ENCODE measurements at regions not wholly inside any gene's neighbourhood (a gene's known extent, or its start where the extent isn't known, plus 50 kb on each side); places are given as distances from the start of the nearest gene placed in this dataset.

- WGBS, 2 donors: 67 to 78% methylated on average over 3 of the region's 3 CpGs
- ATAC-seq: no peak
Measured at GRCh38 chr20:51166489-51166888, 143.6 kb upstream of the KCNG1 start.

GRCh38 chr20:51165131-51165530 is 142.2 kb upstream of the KCNG1 start:
- H3K27me3 ChIP-seq: peaks cover 0 to 54% (median 39%) of the 10 kb centered on the region in 7 donors
- WGBS, 2 donors: 72 to 78% methylated on average over 9 of the region's 9 CpGs
- intact Hi-C loops (cut with DNase I): no loop called here
- H3K4me1 ChIP-seq: no peaks in the 10 kb centered on the region
- no peak for TF ChIP-seq CTCF (IDR thresholded peaks at IDR 0.05)
- peaks cover 0 to 14% (median 0%) of the 10 kb centered on the region in 11 donors for H3K9me3 ChIP-seq
- H3K4me3 ChIP-seq: no peak overlapping the region
- no peak for DNase-seq
- no peak overlapping the region for H3K27ac ChIP-seq
- no peaks in the 10 kb centered on the region for H3K36me3 ChIP-seq
- no peak for ATAC-seq

More at GRCh38 chr20:51166489-51166888, 143.6 kb upstream of the KCNG1 start:
- TF ChIP-seq CTCF (IDR thresholded peaks at IDR 0.05): no peak
- H3K9me3 ChIP-seq: peaks cover 0 to 20% (median 0%) of the 10 kb centered on the region in 11 donors
- peaks cover 0 to 42% (median 32%) of the 10 kb centered on the region in 7 donors for H3K27me3 ChIP-seq
- no peak overlapping the region for H3K4me3 ChIP-seq
- H3K4me1 ChIP-seq: no peaks in the 10 kb centered on the region
- DNase-seq: no peak
- H3K36me3 ChIP-seq: no peaks in the 10 kb centered on the region
- no peak overlapping the region for H3K27ac ChIP-seq
- intact Hi-C loops (cut with DNase I): no loop called here

- ATAC-seq: no peak
- 83 to 92% methylated on average over 2 of the region's 2 CpGs for WGBS, 2 donors
Measured at GRCh38 chr20:51164731-51165130, 141.8 kb upstream of the KCNG1 start.

GRCh38 chr20:51163996-51164600 is 141.2 kb upstream of the KCNG1 start:
- Histone ChIP-seq H3K9me3 (peaks cover 0 to 5% (median 0%) of the 10 kb centered on the region in 11 donors), H3K36me3 (no peaks in the 10 kb centered on the region), H3K4me3 (no peak overlapping the region), H3K27ac (no peak overlapping the region), H3K4me1 (no peaks in the 10 kb centered on the region), H3K27me3 (peaks cover 0 to 59% (median 48%) of the 10 kb centered on the region in 7 donors)
- TF ChIP-seq CTCF (IDR thresholded peaks at IDR 0.05): no peak
- DNase-seq (no peak), ATAC-seq (no peak)
- WGBS, 2 donors: 65 to 73% methylated on average over 13 of the region's 13 CpGs
- intact Hi-C loops (cut with DNase I): no loop called here

More at GRCh38 chr20:51164731-51165130, 141.8 kb upstream of the KCNG1 start:
- no peak overlapping the region for H3K4me3 ChIP-seq
- H3K27me3 ChIP-seq: peaks cover 0 to 56% (median 43%) of the 10 kb centered on the region in 7 donors
- peaks cover 0 to 11% (median 0%) of the 10 kb centered on the region in 11 donors for H3K9me3 ChIP-seq
- no peak for DNase-seq
- H3K4me1 ChIP-seq: no peaks in the 10 kb centered on the region
- H3K27ac ChIP-seq: no peak overlapping the region
- intact Hi-C loops (cut with DNase I): no loop called here
- TF ChIP-seq CTCF (IDR thresholded peaks at IDR 0.05): no peak
- H3K36me3 ChIP-seq: no peaks in the 10 kb centered on the region

Data from heart right ventricle (tissue), 16 donors.